NT2/D1 (cell line): ENCODE measurements at regions not wholly inside any gene's neighbourhood (a gene's known extent, or its start where the extent isn't known, plus 50 kb on each side); places are given as distances from the start of the nearest gene placed in this dataset.

Experiments
- SUZ12 ChIP-seq: IDR thresholded peaks from 2 replicates; pipeline ENCODE4 v1.6.1; 2011; ENCODE audit not compliant: insufficient read length, insufficient read depth; ENCODE audit errors: extremely low read depth
- YY1 ChIP-seq: IDR thresholded peaks from 2 replicates; pipeline ENCODE4 v1.6.1; 2011; ENCODE audit not compliant: insufficient read length, insufficient read depth

GRCh38 chr5:27854243-27854852 is 816.0 kb upstream of the CDH9 start:
- TF ChIP-seq SUZ12 = no peak
- TF ChIP-seq YY1 = no peak
